ENCODE measurements at regions not wholly inside any gene's neighbourhood (a gene's known extent, or its start where the extent isn't known, plus 50 kb on each side); places are given as distances from the start of the nearest gene placed in this dataset.

DNA sequence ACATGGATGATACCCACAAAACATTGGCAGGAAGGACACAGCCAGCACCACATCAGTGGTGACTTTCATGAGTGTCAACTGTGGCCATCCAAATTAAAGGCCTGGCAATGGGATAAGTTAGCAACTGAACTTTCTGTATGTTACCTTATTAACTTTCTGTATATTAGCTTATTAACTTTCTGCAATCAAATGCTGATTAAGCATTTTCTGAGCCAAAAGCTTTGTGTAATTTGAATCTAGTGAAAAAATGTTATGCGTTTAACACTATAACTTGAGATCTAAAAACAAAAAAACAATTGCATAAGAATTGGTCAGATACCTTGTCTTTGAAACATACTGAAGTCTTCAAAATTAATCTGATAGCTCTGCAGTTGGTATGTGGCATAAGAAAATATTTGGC is 159.3 kb downstream of the ZNF33B start:
- TF ChIP-seq, protein P1, sequence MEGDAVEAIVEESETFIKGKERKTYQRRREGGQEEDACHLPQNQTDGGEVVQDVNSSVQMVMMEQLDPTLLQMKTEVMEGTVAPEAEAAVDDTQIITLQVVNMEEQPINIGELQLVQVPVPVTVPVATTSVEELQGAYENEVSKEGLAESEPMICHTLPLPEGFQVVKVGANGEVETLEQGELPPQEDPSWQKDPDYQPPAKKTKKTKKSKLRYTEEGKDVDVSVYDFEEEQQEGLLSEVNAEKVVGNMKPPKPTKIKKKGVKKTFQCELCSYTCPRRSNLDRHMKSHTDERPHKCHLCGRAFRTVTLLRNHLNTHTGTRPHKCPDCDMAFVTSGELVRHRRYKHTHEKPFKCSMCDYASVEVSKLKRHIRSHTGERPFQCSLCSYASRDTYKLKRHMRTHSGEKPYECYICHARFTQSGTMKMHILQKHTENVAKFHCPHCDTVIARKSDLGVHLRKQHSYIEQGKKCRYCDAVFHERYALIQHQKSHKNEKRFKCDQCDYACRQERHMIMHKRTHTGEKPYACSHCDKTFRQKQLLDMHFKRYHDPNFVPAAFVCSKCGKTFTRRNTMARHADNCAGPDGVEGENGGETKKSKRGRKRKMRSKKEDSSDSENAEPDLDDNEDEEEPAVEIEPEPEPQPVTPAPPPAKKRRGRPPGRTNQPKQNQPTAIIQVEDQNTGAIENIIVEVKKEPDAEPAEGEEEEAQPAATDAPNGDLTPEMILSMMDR (IDR thresholded peaks at IDR 0.05): no peak
- no peak for TF ChIP-seq POLR2A (IDR thresholded peaks at IDR 0.05)
